ENCODE measurements at regions not wholly inside any gene's neighbourhood (a gene's known extent, or its start where the extent isn't known, plus 50 kb on each side); places are given as distances from the start of the nearest gene placed in this dataset.

DNA sequence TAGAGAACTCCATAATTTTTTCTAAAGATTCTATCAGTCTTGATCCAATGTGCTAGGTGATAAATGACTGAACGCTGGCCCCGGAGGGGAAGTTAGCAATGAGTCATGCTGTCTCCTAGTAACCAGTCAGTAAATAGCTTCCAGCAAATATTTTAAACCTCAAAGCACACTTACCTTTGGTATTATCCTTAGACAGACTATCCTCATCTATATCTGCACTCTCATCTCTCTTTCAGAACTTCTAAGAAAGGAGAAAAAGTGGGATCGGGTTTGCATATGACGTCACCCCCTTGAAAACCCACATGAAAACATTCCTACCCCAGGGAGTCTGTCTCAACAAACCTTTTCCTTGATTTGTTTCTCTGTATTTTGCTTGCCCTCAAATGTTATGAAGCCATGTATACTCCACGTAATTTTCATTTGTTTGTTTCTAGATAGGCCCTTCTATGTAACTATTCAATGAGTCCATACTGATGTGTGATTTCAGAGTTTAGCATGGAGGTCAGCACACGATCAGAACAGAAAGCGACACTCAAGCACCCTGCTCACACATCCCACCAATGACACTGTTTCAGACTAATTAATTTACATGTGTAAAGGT lies 174.9 kb upstream of the NRP1 start:
- TF ChIP-seq CEBPB (IDR thresholded peaks at IDR 0.05) (no peak), CREB1 (IDR thresholded peaks at IDR 0.05; ENCODE audit: low read depth) (no peak), TCF12 (IDR thresholded peaks at IDR 0.05; ENCODE audit: low read depth) (no peak), EGR1 (IDR thresholded peaks at IDR 0.05) (no peak), EP300 (IDR thresholded peaks at IDR 0.05; ENCODE audit: borderline replicate concordance) (no peak), TEAD4 (IDR thresholded peaks at IDR 0.05) (no peak), YY1 (IDR thresholded peaks at IDR 0.05; ENCODE audit: low read depth) (no peak), TAF1 (IDR thresholded peaks at IDR 0.05; ENCODE audit: low read depth) (no peak)
- TF ChIP-seq, protein P1, sequence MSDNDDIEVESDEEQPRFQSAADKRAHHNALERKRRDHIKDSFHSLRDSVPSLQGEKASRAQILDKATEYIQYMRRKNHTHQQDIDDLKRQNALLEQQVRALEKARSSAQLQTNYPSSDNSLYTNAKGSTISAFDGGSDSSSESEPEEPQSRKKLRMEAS (IDR thresholded peaks at IDR 0.05): no peak
- TF ChIP-seq, protein P2, sequence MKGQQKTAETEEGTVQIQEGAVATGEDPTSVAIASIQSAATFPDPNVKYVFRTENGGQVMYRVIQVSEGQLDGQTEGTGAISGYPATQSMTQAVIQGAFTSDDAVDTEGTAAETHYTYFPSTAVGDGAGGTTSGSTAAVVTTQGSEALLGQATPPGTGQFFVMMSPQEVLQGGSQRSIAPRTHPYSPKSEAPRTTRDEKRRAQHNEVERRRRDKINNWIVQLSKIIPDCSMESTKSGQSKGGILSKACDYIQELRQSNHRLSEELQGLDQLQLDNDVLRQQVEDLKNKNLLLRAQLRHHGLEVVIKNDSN (IDR thresholded peaks at IDR 0.05): no peak

DNA sequence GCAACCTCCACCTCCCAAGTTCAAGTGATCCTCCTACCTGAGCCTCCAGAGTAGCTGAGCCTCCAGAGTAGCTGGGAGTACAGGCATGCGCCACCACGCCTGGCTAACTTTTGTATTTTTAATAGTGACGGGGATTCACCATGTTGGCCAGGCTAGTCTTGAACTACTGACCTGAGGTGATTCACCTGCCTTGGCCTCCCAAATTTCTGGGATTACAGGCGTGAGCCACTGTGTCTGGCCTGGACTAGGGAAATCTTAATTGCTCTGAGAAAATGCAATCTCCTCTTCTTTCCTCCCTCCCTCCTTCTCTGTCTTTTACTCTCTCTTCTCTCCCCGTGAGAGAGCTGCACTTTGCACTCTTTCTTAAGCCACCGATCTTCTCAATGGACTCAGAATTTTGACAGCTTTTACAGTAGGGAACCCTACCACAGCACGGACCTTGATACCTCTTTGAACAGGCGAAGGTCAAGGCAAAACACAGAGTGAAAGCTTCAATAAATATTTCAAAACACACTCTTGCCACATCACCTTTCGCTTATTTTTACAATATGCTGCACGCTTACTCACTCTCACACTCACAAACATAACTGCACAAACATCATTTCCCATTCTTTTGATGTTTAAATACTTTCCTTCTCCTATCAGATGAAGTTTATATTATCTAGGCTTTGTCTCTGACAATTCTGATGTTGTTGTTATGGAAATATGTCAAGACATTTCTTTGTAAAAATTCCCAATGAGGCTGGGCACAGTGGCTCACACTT lies 173.4 kb upstream of the NRP1 start:
- TF ChIP-seq RAD21 (IDR thresholded peaks at IDR 0.05; ENCODE audit: low read depth): no peak
- no peak for TF ChIP-seq TEAD4 (IDR thresholded peaks at IDR 0.05)
- no peak for TF ChIP-seq ZBTB7A (IDR thresholded peaks at IDR 0.05; ENCODE audit: low read depth)
- TF ChIP-seq YY1 (IDR thresholded peaks at IDR 0.05; ENCODE audit: low read depth): no peak
- TF ChIP-seq CREB1 (IDR thresholded peaks at IDR 0.05; ENCODE audit: low read depth): no peak
- no peak for TF ChIP-seq FOXM1 (IDR thresholded peaks at IDR 0.05; ENCODE audit: borderline replicate concordance, low read depth)
- TF ChIP-seq NFIC (IDR thresholded peaks at IDR 0.05): no peak

DNA sequence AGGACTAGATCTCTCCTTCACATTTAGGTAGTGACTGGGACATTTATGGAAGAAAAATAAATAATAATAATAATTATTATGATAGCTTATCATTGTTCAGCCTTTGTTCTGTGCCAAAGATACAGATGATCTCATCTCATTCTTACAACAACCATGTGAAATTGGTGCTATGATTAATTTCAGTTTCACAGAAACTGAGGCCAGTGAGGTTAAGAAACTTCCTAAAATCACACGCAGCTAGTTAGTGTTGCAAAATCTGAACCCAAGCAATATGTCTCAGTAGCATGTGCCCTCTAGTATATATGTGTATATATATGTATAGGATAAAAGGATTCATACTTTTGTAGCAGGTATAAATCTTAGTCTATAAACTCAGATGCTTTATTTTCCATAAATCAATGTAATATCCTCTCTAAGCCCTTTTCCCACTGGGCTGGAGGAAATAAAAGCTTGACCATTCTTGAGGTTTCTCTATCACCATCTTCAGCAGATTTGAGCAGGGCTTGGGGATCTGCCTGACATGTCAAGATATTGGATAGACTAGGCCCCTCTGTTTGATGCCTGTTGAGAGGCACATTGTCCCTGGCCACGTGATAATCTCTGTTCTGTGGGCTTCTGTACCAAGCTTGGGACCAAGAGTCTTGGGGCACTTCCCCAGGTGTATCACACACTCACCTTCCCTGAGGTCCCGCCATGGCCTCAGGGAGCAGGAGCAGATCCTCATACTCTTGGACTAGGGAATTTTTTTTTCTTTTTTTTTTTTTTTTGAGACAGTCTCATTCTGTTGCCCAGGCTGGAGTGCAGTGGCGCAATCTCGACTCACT lies 172.6 kb upstream of the NRP1 start:
- no peak for TF ChIP-seq YY1 (IDR thresholded peaks at IDR 0.05; ENCODE audit: low read depth)
- TF ChIP-seq CREB1 (IDR thresholded peaks at IDR 0.05; ENCODE audit: low read depth): no peak
- TF ChIP-seq, protein P1 (IDR thresholded peaks at IDR 0.05): no peak
- TF ChIP-seq FOXM1 (IDR thresholded peaks at IDR 0.05; ENCODE audit: borderline replicate concordance, low read depth): no peak

DNA sequence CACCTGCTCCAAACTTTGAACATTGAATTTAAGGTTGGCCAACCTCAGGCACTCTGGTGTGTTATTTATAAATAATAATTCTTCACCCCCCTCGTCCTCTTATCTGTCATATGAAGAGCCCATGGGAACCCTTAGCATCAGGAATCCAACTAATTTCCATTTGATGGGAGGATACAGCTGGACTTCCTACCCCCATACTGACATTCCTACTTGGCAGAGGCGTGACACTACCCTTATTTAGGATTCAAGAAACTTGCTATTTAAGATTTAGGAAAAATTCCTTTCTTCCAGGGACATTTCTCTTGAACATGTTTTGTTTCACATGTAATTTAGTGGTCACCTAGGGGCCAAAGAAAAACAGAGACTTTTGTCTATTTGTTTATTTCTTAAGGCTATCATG lies 171.9 kb upstream of the NRP1 start:
- TF ChIP-seq, protein P3, sequence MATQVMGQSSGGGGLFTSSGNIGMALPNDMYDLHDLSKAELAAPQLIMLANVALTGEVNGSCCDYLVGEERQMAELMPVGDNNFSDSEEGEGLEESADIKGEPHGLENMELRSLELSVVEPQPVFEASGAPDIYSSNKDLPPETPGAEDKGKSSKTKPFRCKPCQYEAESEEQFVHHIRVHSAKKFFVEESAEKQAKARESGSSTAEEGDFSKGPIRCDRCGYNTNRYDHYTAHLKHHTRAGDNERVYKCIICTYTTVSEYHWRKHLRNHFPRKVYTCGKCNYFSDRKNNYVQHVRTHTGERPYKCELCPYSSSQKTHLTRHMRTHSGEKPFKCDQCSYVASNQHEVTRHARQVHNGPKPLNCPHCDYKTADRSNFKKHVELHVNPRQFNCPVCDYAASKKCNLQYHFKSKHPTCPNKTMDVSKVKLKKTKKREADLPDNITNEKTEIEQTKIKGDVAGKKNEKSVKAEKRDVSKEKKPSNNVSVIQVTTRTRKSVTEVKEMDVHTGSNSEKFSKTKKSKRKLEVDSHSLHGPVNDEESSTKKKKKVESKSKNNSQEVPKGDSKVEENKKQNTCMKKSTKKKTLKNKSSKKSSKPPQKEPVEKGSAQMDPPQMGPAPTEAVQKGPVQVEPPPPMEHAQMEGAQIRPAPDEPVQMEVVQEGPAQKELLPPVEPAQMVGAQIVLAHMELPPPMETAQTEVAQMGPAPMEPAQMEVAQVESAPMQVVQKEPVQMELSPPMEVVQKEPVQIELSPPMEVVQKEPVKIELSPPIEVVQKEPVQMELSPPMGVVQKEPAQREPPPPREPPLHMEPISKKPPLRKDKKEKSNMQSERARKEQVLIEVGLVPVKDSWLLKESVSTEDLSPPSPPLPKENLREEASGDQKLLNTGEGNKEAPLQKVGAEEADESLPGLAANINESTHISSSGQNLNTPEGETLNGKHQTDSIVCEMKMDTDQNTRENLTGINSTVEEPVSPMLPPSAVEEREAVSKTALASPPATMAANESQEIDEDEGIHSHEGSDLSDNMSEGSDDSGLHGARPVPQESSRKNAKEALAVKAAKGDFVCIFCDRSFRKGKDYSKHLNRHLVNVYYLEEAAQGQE (IDR thresholded peaks at IDR 0.05; ENCODE audit: low read depth): no peak
- TF ChIP-seq CREB1 (IDR thresholded peaks at IDR 0.05; ENCODE audit: low read depth) (no peak), TCF12 (IDR thresholded peaks at IDR 0.05; ENCODE audit: low read depth) (no peak), YY1 (IDR thresholded peaks at IDR 0.05; ENCODE audit: low read depth) (no peak)

DNA sequence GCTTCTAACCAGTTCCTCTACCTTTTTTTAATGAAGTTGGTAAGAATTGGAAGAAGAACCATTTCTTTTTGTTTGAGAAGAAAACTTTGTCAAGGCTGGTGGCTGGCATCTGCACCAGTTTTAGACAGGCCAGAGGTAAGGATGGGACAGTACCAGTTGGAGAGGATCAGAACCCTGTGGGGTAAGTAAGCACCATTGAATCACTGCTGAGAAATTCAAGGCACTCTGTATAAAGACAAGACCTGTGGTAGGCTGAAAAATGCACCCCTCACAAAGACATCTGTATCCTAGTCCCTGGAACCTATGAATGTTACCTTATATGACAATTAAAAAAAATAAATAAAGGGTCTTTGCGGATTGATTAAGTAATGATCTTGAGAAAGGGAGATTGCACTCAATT lies 166.7 kb upstream of the NRP1 start:
- TF ChIP-seq, protein P1 (IDR thresholded peaks at IDR 0.05): no peak
- TF ChIP-seq CEBPB (IDR thresholded peaks at IDR 0.05) (no peak), EGR1 (IDR thresholded peaks at IDR 0.05) (no peak), TEAD4 (IDR thresholded peaks at IDR 0.05) (no peak), RAD21 (IDR thresholded peaks at IDR 0.05; ENCODE audit: low read depth) (no peak), YY1 (IDR thresholded peaks at IDR 0.05; ENCODE audit: low read depth) (no peak), CREB1 (IDR thresholded peaks at IDR 0.05; ENCODE audit: low read depth) (no peak), ZBTB7A (IDR thresholded peaks at IDR 0.05; ENCODE audit: low read depth) (no peak), TAF1 (IDR thresholded peaks at IDR 0.05; ENCODE audit: low read depth) (no peak)
- TF ChIP-seq, protein P3 (IDR thresholded peaks at IDR 0.05; ENCODE audit: low read depth): no peak
- TF ChIP-seq, protein P2 (IDR thresholded peaks at IDR 0.05): no peak
